Uterus (tissue), 3 donors: ENCODE measurements at regions not wholly inside any gene's neighbourhood (a gene's known extent, or its start where the extent isn't known, plus 50 kb on each side); places are given as distances from the start of the nearest gene placed in this dataset.
"Not testable (repeated sequence)": the region's sequence is repeated elsewhere in the genome, so short reads cannot be mapped to it uniquely, and the experiment has no call there.

Source experiments
- DNase-seq, 2 donors: peaks; one replicate each; pipeline ENCODE4 v3.0.0-alpha.2; 2019 to 2020
- H3K27ac ChIP-seq, 2 donors: fragments of 200-600 bp; sonication (generic); 1 replicate in 1 of 2; 2 replicates in 1 of 2; pipeline ENCODE4 v1.5.1; 2016 to 2018
- H3K27me3 ChIP-seq, 2 donors: fragments of 200-600 bp; sonication (generic); one replicate each; pipeline ENCODE4 v1.5.1; 2018 to 2019; ENCODE audit warnings: control low read depth in 1 of 2
- H3K36me3 ChIP-seq, 2 donors: fragments of 200-600 bp; sonication (generic); one replicate each; pipeline ENCODE4 v1.5.1; 2019; ENCODE audit warnings: control low read depth in 1 of 2
- H3K4me1 ChIP-seq, 2 donors: fragments of 200-600 bp; sonication (generic); one replicate each; pipeline ENCODE4 v1.5.1; 2018 to 2019; ENCODE audit warnings: control low read depth in 1 of 2
- H3K4me3 ChIP-seq, 2 donors: fragments of 200-600 bp; sonication (generic); 1 replicate in 1 of 2; 2 replicates in 1 of 2; pipeline ENCODE4 v1.5.1; 2018 to 2019; ENCODE audit warnings: mild to moderate bottlenecking in 1 of 2
- H3K9me3 ChIP-seq, 2 donors: fragments of 200-600 bp; sonication (generic); one replicate each; pipeline ENCODE4 v1.5.1; 2019; ENCODE audit warnings: control low read depth in 1 of 2
- CTCF ChIP-seq, 4 experiments: fragments of 200-600 bp in 2 of 4; fragments of 450-650 bp in 2 of 4; sonication (generic) in 2 of 4; IDR thresholded peaks; one replicate each; pipeline ENCODE4 v1.5.1; 2016 to 2019; ENCODE audit warnings: antibody characterized with exemption in 4 of 4, mild to moderate bottlenecking in 2 of 4, moderate library complexity in 1 of 4
- POLR2A ChIP-seq, 2 donors: fragments of 450-650 bp; IDR thresholded peaks; one replicate each; pipeline ENCODE4 v1.6.1; 2016; ENCODE audit warnings: antibody characterized with exemption in 2 of 2, mild to moderate bottlenecking in 1 of 2, moderate library complexity in 1 of 2
- intact Hi-C: fragments of 100-400 bp; cut with DNase I; formaldehyde crosslinking; loops from one replicate; pipeline ENCODE4 v1.15.1; 2023; ENCODE audit warnings: low total_unique reads
- donor health status: DM: yes; HTN: yes; CAD: no.

GRCh38 chrX:125678258-125678657, 358.6 kb downstream of the TEX13C start:
- Histone ChIP-seq H3K36me3 (no peaks in the 10 kb centered on the region), H3K9me3 (no peaks in the 10 kb centered on the region), H3K27me3 (no peaks in the 10 kb centered on the region), H3K4me3 (no peak overlapping the region), H3K4me1 (no peaks in the 10 kb centered on the region), H3K27ac (no peak overlapping the region)
- TF ChIP-seq CTCF (IDR thresholded peaks at IDR 0.05), result no peak
- TF ChIP-seq POLR2A (IDR thresholded peaks at IDR 0.05), result no peak
- intact Hi-C loops, result no loop called here
- no peak for DNase-seq

GRCh38 chrX:125680366-125680765, 360.7 kb downstream of the TEX13C start:
- no peak overlapping the region for H3K4me3 ChIP-seq
- no peak for DNase-seq
- no peaks in the 10 kb centered on the region for H3K36me3 ChIP-seq
- TF ChIP-seq POLR2A (IDR thresholded peaks at IDR 0.05), result no peak
- intact Hi-C loops, result no loop called here
- no peaks in the 10 kb centered on the region for H3K9me3 ChIP-seq
- no peaks in the 10 kb centered on the region for H3K4me1 ChIP-seq
- no peak overlapping the region for H3K27ac ChIP-seq
- H3K27me3 ChIP-seq, result no peaks in the 10 kb centered on the region

GRCh38 chrX:125681058-125681457, 361.4 kb downstream of the TEX13C start:
- intact Hi-C loops, result no loop called here
- no peaks in the 10 kb centered on the region for H3K4me1 ChIP-seq
- no peak for DNase-seq
- H3K4me3 ChIP-seq, result no peak overlapping the region
- H3K9me3 ChIP-seq, result no peaks in the 10 kb centered on the region
- no peak overlapping the region for H3K27ac ChIP-seq
- no peaks in the 10 kb centered on the region for H3K27me3 ChIP-seq
- H3K36me3 ChIP-seq, result no peaks in the 10 kb centered on the region
- TF ChIP-seq CTCF (IDR thresholded peaks at IDR 0.05), result no peak
- TF ChIP-seq POLR2A (IDR thresholded peaks at IDR 0.05), result no peak

- TF ChIP-seq CTCF (IDR thresholded peaks at IDR 0.05) (no peak), POLR2A (IDR thresholded peaks at IDR 0.05) (no peak)
- intact Hi-C loops, result no loop called here
Measured at GRCh38 chrX:125681507-125681906, 361.8 kb downstream of the TEX13C start.

GRCh38 chrX:125690522-125690921, 370.9 kb downstream of the TEX13C start:
- H3K27me3 ChIP-seq, H3K4me3 ChIP-seq, H3K9me3 ChIP-seq, H3K36me3 ChIP-seq, H3K27ac ChIP-seq, DNase-seq, intact Hi-C loops, H3K4me1 ChIP-seq: not testable (repeated sequence)

More at GRCh38 chrX:125681507-125681906, 361.8 kb downstream of the TEX13C start:
- H3K9me3 ChIP-seq, result no peaks in the 10 kb centered on the region
- no peaks in the 10 kb centered on the region for H3K36me3 ChIP-seq
- H3K4me3 ChIP-seq, result no peak overlapping the region
- DNase-seq, result no peak
- H3K27ac ChIP-seq, result no peak overlapping the region
- H3K27me3 ChIP-seq, result no peaks in the 10 kb centered on the region
- no peaks in the 10 kb centered on the region for H3K4me1 ChIP-seq

- no peak for DNase-seq
- no peaks in the 10 kb centered on the region for H3K9me3 ChIP-seq
Measured at GRCh38 chrX:125694171-125694570, 374.5 kb downstream of the TEX13C start.

More at GRCh38 chrX:125694171-125694570, 374.5 kb downstream of the TEX13C start:
- Histone ChIP-seq H3K27ac (no peak overlapping the region), H3K36me3 (no peaks in the 10 kb centered on the region), H3K27me3 (no peaks in the 10 kb centered on the region), H3K4me3 (no peak overlapping the region), H3K4me1 (no peaks in the 10 kb centered on the region)
- intact Hi-C loops, result no loop called here
- TF ChIP-seq CTCF (IDR thresholded peaks at IDR 0.05) (no peak), POLR2A (IDR thresholded peaks at IDR 0.05) (no peak)
